ENCODE measurements at regions not wholly inside any gene's neighbourhood (a gene's known extent, or its start where the extent isn't known, plus 50 kb on each side); places are given as distances from the start of the nearest gene placed in this dataset.
A peak's percentile ranks its signal among the peaks of the same experiment; 100 is the strongest.

- H3K4me1 ChIP-seq (ENCODE audit: insufficient read depth, insufficient read length): no peaks in the 10 kb centered on the region
- no peak overlapping the region for H3K4me3 ChIP-seq (ENCODE audit: insufficient read length, low read depth)
- H3K36me3 ChIP-seq (ENCODE audit: insufficient read depth, insufficient read length, low read length): no peaks in the 10 kb centered on the region
- no peak for TF ChIP-seq YY1 (IDR thresholded peaks at IDR 0.05; ENCODE audit: insufficient read depth, insufficient read length)
- DNase-seq (ENCODE audit: low read depth, low spot score): no peak
- H3K9me3 ChIP-seq (ENCODE audit: insufficient read depth, low read length): no peaks in the 10 kb centered on the region
- H3K27me3 ChIP-seq (ENCODE audit: insufficient read depth, insufficient read length): no peaks in the 10 kb centered on the region
- H3K9ac ChIP-seq (ENCODE audit: insufficient read length, low read depth): no peak overlapping the region
Observed at GRCh38 chr9:11871852-11872251, 821.3 kb upstream of the TYRP1 start.

GRCh38 chr9:11872471-11872870 lies 820.7 kb upstream of the TYRP1 start:
- H3K9ac ChIP-seq (ENCODE audit: insufficient read length, low read depth): no peak overlapping the region
- no peaks in the 10 kb centered on the region for H3K36me3 ChIP-seq (ENCODE audit: insufficient read depth, insufficient read length, low read length)
- TF ChIP-seq YY1 (IDR thresholded peaks at IDR 0.05; ENCODE audit: insufficient read depth, insufficient read length) (no peak), SUZ12 (IDR thresholded peaks at IDR 0.05; ENCODE audit: extremely low read depth, insufficient read depth, insufficient read length) (no peak), ZNF274 (IDR thresholded peaks at IDR 0.05; ENCODE audit: low read depth, low read length) (no peak)
- no peaks in the 10 kb centered on the region for H3K9me3 ChIP-seq (ENCODE audit: insufficient read depth, low read length)
- no peak overlapping the region for H3K4me3 ChIP-seq (ENCODE audit: insufficient read length, low read depth)
- no peak for DNase-seq (ENCODE audit: low read depth, low spot score)
- H3K27me3 ChIP-seq (ENCODE audit: insufficient read depth, insufficient read length): no peaks in the 10 kb centered on the region
- no peaks in the 10 kb centered on the region for H3K4me1 ChIP-seq (ENCODE audit: insufficient read depth, insufficient read length)

GRCh38 chr9:11874414-11874813 lies 818.8 kb upstream of the TYRP1 start:
- no peak for TF ChIP-seq YY1 (IDR thresholded peaks at IDR 0.05; ENCODE audit: insufficient read depth, insufficient read length)
- TF ChIP-seq ZNF274 (IDR thresholded peaks at IDR 0.05; ENCODE audit: low read depth, low read length): no peak
- TF ChIP-seq SUZ12 (IDR thresholded peaks at IDR 0.05; ENCODE audit: extremely low read depth, insufficient read depth, insufficient read length): no peak
- no peak for DNase-seq (ENCODE audit: low read depth, low spot score)
- Histone ChIP-seq H3K27me3 (ENCODE audit: insufficient read depth, insufficient read length) (no peaks in the 10 kb centered on the region), H3K36me3 (ENCODE audit: insufficient read depth, insufficient read length, low read length) (no peaks in the 10 kb centered on the region), H3K9me3 (ENCODE audit: insufficient read depth, low read length) (no peaks in the 10 kb centered on the region), H3K9ac (ENCODE audit: insufficient read length, low read depth) (no peak overlapping the region), H3K4me3 (ENCODE audit: insufficient read length, low read depth) (no peak overlapping the region), H3K4me1 (ENCODE audit: insufficient read depth, insufficient read length) (no peaks in the 10 kb centered on the region)

GRCh38 chr9:11892401-11892800 lies 800.8 kb upstream of the TYRP1 start:
- DNase-seq (ENCODE audit: low read depth, low spot score): no peak
- Histone ChIP-seq H3K9ac (ENCODE audit: insufficient read length, low read depth) (no peak overlapping the region), H3K9me3 (ENCODE audit: insufficient read depth, low read length) (0 out of 2 replicates have a peak, but pooled peaks cover 5% of the 10 kb centered on the region), H3K4me1 (ENCODE audit: insufficient read depth, insufficient read length) (no peaks in the 10 kb centered on the region), H3K4me3 (ENCODE audit: insufficient read length, low read depth) (no peak overlapping the region), H3K36me3 (ENCODE audit: insufficient read depth, insufficient read length, low read length) (no peaks in the 10 kb centered on the region), H3K27me3 (ENCODE audit: insufficient read depth, insufficient read length) (no peaks in the 10 kb centered on the region)
- no peak for TF ChIP-seq SUZ12 (IDR thresholded peaks at IDR 0.05; ENCODE audit: extremely low read depth, insufficient read depth, insufficient read length)
- no peak for TF ChIP-seq YY1 (IDR thresholded peaks at IDR 0.05; ENCODE audit: insufficient read depth, insufficient read length)
- no peak for TF ChIP-seq ZNF274 (IDR thresholded peaks at IDR 0.05; ENCODE audit: low read depth, low read length)

DNA sequence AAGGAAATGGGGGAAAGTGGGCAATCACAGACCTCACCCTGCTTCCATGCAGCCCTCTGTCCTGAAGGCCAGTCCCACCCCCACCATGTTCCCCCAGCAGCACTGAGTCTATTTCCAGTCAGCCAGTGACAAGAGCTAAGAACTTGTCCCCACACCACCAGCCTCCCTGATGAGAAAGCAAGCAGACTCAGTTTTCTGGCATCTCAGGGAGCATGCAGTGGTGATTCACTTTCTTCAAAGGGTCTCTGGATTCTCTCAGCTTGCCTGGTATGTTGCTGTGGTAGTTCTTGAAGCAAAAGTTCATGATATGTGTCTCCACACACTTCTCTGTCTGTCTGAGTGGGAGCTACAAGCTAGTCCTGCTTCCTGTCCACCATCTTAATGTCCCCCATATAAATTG lies 799.9 kb upstream of the TYRP1 start:
- 0 out of 2 replicates have a peak, but pooled peaks cover 5% of the 10 kb centered on the region for H3K9me3 ChIP-seq (ENCODE audit: insufficient read depth, low read length)
- no peak overlapping the region for H3K4me3 ChIP-seq (ENCODE audit: insufficient read length, low read depth)
- no peaks in the 10 kb centered on the region for H3K36me3 ChIP-seq (ENCODE audit: insufficient read depth, insufficient read length, low read length)
- H3K27me3 ChIP-seq (ENCODE audit: insufficient read depth, insufficient read length): no peaks in the 10 kb centered on the region
- no peak for TF ChIP-seq ZNF274 (IDR thresholded peaks at IDR 0.05; ENCODE audit: low read depth, low read length)
- no peak for TF ChIP-seq YY1 (IDR thresholded peaks at IDR 0.05; ENCODE audit: insufficient read depth, insufficient read length)
- no peak for TF ChIP-seq SUZ12 (IDR thresholded peaks at IDR 0.05; ENCODE audit: extremely low read depth, insufficient read depth, insufficient read length)
- no peak for DNase-seq (ENCODE audit: low read depth, low spot score)
- no peak overlapping the region for H3K9ac ChIP-seq (ENCODE audit: insufficient read length, low read depth)
- H3K4me1 ChIP-seq (ENCODE audit: insufficient read depth, insufficient read length): no peaks in the 10 kb centered on the region

- TF ChIP-seq ZNF274 (IDR thresholded peaks at IDR 0.05; ENCODE audit: low read depth, low read length): no peak
- no peak for TF ChIP-seq SUZ12 (IDR thresholded peaks at IDR 0.05; ENCODE audit: extremely low read depth, insufficient read depth, insufficient read length)
- TF ChIP-seq YY1 (IDR thresholded peaks at IDR 0.05; ENCODE audit: insufficient read depth, insufficient read length): no peak
- Histone ChIP-seq H3K27me3 (ENCODE audit: insufficient read depth, insufficient read length) (no peaks in the 10 kb centered on the region), H3K36me3 (ENCODE audit: insufficient read depth, insufficient read length, low read length) (no peaks in the 10 kb centered on the region), H3K9ac (ENCODE audit: insufficient read length, low read depth) (no peak overlapping the region), H3K9me3 (ENCODE audit: insufficient read depth, low read length) (0 out of 2 replicates have a peak, but pooled peaks cover 5% of the 10 kb centered on the region), H3K4me1 (ENCODE audit: insufficient read depth, insufficient read length) (no peaks in the 10 kb centered on the region), H3K4me3 (ENCODE audit: insufficient read length, low read depth) (no peak overlapping the region)
- DNase-seq (ENCODE audit: low read depth, low spot score): no peak
Observed at GRCh38 chr9:11894136-11894535, 799.0 kb upstream of the TYRP1 start.

DNA sequence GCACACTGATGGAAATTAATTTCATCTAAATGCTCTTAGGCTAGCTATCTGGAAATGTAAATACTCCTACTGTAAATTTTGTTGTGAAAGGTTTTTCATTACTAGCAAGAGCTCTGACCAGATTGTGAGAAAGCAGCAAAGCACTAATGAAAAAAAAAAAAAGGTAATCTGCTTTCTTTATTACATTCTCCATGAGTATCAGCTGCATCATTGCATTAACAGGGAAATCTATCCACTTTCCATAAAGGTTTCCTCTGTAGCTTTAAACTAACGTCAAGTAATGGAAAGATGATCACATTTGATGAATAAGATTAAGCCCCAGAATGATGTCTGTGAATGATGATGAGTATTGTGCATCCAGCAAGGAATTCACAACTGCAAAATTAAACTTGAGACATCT lies 790.6 kb upstream of the TYRP1 start:
- no peak for DNase-seq (ENCODE audit: low read depth, low spot score)
- Histone ChIP-seq H3K4me3 (ENCODE audit: insufficient read length, low read depth) (no peak overlapping the region), H3K27me3 (ENCODE audit: insufficient read depth, insufficient read length) (no peaks in the 10 kb centered on the region), H3K9me3 (ENCODE audit: insufficient read depth, low read length) (no peaks in the 10 kb centered on the region), H3K36me3 (ENCODE audit: insufficient read depth, insufficient read length, low read length) (no peaks in the 10 kb centered on the region), H3K9ac (ENCODE audit: insufficient read length, low read depth) (no peak overlapping the region), H3K4me1 (ENCODE audit: insufficient read depth, insufficient read length) (no peaks in the 10 kb centered on the region)
- no peak for TF ChIP-seq ZNF274 (IDR thresholded peaks at IDR 0.05; ENCODE audit: low read depth, low read length)
- TF ChIP-seq SUZ12 (IDR thresholded peaks at IDR 0.05; ENCODE audit: extremely low read depth, insufficient read depth, insufficient read length): no peak
- no peak for TF ChIP-seq YY1 (IDR thresholded peaks at IDR 0.05; ENCODE audit: insufficient read depth, insufficient read length)

GRCh38 chr9:11915699-11916098 lies 777.5 kb upstream of the TYRP1 start:
- peak; percentile 68 for DNase-seq (ENCODE audit: low read depth, low spot score)
- no peak overlapping the region for H3K9ac ChIP-seq (ENCODE audit: insufficient read length, low read depth)
- TF ChIP-seq SUZ12 (IDR thresholded peaks at IDR 0.05; ENCODE audit: extremely low read depth, insufficient read depth, insufficient read length): no peak
- TF ChIP-seq YY1 (IDR thresholded peaks at IDR 0.05; ENCODE audit: insufficient read depth, insufficient read length): no peak
- TF ChIP-seq ZNF274 (IDR thresholded peaks at IDR 0.05; ENCODE audit: low read depth, low read length): no peak
- H3K4me3 ChIP-seq (ENCODE audit: insufficient read length, low read depth): no peak overlapping the region
- no peaks in the 10 kb centered on the region for H3K36me3 ChIP-seq (ENCODE audit: insufficient read depth, insufficient read length, low read length)
- H3K27me3 ChIP-seq (ENCODE audit: insufficient read depth, insufficient read length): no peaks in the 10 kb centered on the region
- H3K9me3 ChIP-seq (ENCODE audit: insufficient read depth, low read length): peaks cover 15% of the 10 kb centered on the region
- no peaks in the 10 kb centered on the region for H3K4me1 ChIP-seq (ENCODE audit: insufficient read depth, insufficient read length)
